ENCODE measurements at regions not wholly inside any gene's neighbourhood (a gene's known extent, or its start where the extent isn't known, plus 50 kb on each side); places are given as distances from the start of the nearest gene placed in this dataset.

DNA sequence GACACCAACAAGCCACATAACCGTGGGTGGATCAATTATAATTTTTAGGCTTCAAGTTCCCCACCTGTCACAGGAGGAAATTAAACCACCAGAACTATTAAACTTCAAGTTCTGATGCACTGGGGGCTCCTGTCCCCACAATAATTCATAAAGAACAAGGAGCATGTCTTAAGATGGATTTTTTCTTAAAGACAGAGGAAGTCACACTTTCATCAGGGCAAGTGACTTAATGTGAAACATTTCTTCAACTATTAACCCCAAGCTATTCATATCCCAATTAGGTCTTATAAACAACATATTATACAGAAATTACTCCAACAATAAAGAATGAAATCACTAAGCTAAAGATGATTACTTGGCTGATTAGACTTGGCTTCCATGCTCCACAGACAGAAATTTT is 292.5 kb downstream of the ETAA1 start:
- Mint-ChIP-seq H3K4me3 (no peak overlapping the region), H3K4me1 (peaks cover 0 to 2% (median 0%) of the 10 kb centered on the region in 3 donors), H3K36me3 (peaks cover 3% of the 10 kb centered on the region), H3K9me3 (peaks cover 0 to 2% (median 2%) of the 10 kb centered on the region in 3 donors), H3K27me3 (peaks cover 6% of the 10 kb centered on the region), H3K27ac (no peak overlapping the region)

DNA sequence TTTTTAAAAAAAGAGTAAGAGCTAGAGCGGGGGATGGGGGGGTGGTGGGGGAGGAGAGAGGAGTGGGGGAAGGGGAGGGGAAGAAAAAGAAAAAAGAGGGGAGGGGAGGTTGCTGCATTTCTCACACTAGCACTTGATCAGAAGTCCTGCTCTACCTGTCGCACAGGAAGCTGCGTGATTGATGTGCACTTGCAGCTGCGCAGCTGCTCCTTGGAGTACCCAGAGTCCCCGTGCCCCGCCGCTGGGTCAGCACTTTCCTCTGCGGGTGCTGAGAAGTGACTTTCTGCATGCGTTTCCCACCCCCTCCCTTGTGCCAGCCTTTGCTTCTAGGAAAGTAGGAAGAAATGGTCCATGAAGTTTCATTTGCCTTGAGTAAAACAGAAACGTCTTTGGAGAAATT is 297.3 kb downstream of the ETAA1 start:
- Mint-ChIP-seq H3K36me3 (peaks cover 3% of the 10 kb centered on the region), H3K4me1 (peaks cover 0 to 2% (median 0%) of the 10 kb centered on the region in 3 donors), H3K4me3 (no peak overlapping the region), H3K9me3 (peaks cover 0 to 2% (median 2%) of the 10 kb centered on the region in 3 donors), H3K27me3 (peaks cover 4% of the 10 kb centered on the region), H3K27ac (no peak overlapping the region)

DNA sequence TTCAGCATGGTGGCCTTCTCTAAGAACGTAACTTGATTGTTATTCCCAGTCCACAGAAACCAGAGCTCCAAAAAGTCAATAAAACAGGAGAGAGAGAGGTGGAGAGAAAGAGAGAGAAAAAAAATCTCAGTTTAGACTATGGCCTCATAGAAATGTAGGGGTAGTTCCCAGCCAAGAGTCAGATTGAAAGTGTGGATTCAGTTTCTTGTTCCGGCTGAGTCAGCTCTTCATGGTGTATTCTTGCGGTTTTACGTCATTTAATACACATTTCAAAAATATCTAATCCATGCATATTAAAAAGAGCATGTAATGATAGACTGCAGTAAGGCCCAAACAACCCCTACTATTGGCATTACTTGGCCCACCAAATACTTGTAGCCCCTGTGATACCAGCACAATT is 303.9 kb downstream of the ETAA1 start:
- Mint-ChIP-seq H3K36me3 (no peaks in the 10 kb centered on the region), H3K4me1 (no peaks in the 10 kb centered on the region), H3K4me3 (no peak overlapping the region), H3K27ac (no peak overlapping the region), H3K9me3 (peaks cover 0 to 6% (median 3%) of the 10 kb centered on the region in 3 donors), H3K27me3 (peaks cover under 1% of the 10 kb centered on the region)

DNA sequence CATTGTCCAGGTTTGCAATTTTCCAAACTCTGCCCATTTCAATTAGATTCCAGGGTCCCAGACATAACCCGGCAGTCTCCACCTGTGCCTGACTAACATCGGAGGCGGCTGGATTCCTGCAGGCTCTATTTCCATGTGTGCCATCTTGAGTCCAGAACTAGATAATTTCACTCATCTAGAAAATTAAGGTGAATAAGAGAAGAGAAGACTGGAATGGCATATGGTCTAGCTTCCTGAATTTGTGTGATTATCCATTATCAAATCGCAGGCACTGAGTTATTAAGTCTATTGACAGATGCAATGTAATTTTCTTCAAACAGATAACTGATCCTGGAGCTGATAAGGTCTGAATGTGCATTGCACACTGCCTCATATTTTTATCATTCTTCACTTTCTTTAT is 305.2 kb downstream of the ETAA1 start:
- Mint-ChIP-seq H3K4me3 (no peak overlapping the region), H3K9me3 (peaks cover 0 to 4% (median 3%) of the 10 kb centered on the region in 3 donors), H3K27ac (no peak overlapping the region), H3K36me3 (no peaks in the 10 kb centered on the region), H3K27me3 (peaks cover 2% of the 10 kb centered on the region), H3K4me1 (no peaks in the 10 kb centered on the region)

DNA sequence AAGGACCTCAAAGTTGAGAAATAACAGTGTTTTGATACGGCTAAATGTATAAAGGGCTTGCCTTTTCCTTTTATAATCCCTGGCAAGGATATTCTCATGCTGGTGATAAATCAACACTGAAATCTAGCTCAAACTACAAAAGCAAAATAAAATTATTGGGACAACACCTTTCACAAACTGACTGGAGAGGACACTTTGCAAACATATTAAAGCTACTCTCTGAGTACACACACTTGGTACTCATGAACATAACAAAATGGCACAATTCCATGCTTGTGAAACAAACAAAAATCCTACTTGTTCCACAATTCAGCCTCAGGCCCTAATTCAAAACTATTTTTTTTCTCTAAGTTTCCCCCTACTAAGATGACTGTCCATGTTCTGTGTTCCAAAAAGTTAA is 305.8 kb downstream of the ETAA1 start:
- H3K27me3 Mint-ChIP-seq, result peaks cover 2% of the 10 kb centered on the region
- H3K4me3 Mint-ChIP-seq, result no peak overlapping the region
- no peaks in the 10 kb centered on the region for H3K36me3 Mint-ChIP-seq
- H3K27ac Mint-ChIP-seq, result no peak overlapping the region
- H3K4me1 Mint-ChIP-seq, result no peaks in the 10 kb centered on the region
- peaks cover 0 to 4% (median 3%) of the 10 kb centered on the region in 3 donors for H3K9me3 Mint-ChIP-seq

DNA sequence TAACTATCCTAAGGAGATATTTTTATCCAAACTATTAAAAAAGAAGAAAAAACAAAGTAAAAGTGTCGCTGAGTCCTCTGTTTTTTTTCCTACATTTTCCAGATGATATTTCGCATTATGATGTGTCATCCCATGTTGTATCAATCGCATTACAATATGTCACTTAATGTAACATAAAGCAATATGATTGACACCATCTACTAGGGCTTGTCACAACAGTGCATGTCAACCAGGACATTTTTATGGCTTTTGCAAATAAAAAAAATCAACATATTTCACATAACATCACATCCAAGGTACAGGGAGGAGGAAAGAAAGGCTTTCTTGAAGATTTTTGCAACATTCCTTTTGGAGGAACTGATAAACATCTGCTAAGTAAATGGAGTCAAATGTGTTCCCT is 308.9 kb downstream of the ETAA1 start:
- H3K4me1 Mint-ChIP-seq, result no peaks in the 10 kb centered on the region

DNA sequence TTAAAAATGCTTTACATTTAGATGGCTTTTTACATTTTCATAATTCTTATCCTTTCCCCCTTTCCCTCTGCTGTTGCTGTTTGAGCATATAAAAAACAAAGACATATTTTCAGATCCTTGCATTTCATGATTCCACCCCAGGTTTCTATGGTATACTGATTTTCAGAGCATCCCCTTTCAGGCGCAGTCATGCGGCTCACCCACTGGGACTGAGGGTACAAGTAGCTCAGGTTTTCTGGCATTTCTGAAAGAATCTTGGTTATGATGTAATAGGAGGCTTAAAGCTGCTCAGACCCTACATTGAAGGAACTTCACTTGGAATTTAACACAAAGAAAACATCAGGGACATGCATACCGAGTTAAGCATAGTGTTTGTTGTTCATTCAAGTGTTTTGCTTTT is 310.8 kb downstream of the ETAA1 start:
- Mint-ChIP-seq H3K4me3 (no peak overlapping the region), H3K27ac (no peak overlapping the region), H3K27me3 (peaks cover 2% of the 10 kb centered on the region), H3K9me3 (peaks cover 0 to 2% (median 0%) of the 10 kb centered on the region in 3 donors), H3K4me1 (no peaks in the 10 kb centered on the region), H3K36me3 (no peaks in the 10 kb centered on the region)

More for the DNA sequence above, 308.9 kb downstream of the ETAA1 start:
- peaks cover 0 to 4% (median 0%) of the 10 kb centered on the region in 3 donors for H3K9me3 Mint-ChIP-seq
- no peak overlapping the region for H3K4me3 Mint-ChIP-seq
- no peak overlapping the region for H3K27ac Mint-ChIP-seq
- peaks cover 2% of the 10 kb centered on the region for H3K27me3 Mint-ChIP-seq
- no peaks in the 10 kb centered on the region for H3K36me3 Mint-ChIP-seq

DNA sequence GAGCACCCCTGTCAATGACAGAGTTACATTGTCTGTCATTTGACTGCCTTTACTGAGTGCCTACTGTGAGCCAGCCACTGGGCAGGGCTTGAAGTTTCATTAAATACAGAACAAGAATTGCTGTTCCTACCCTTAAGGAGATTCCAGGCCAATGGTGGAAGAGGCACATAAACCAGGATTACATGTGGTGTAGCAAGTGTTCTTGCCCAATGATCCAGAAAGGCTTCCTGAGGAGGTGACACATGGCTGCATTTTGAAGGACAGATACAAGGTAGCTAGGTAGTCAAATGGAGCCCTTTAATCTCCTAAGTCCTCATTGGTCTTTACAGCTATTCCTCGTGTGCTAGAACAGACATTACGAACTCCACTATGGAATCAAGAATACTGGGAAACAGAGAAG is 312.7 kb downstream of the ETAA1 start:
- Mint-ChIP-seq H3K9me3 (peaks cover 0 to 2% (median 0%) of the 10 kb centered on the region in 3 donors), H3K36me3 (no peaks in the 10 kb centered on the region), H3K27ac (peak overlapping the region in 1 of 3 donors; percentile 37), H3K4me1 (no peaks in the 10 kb centered on the region), H3K4me3 (no peak overlapping the region), H3K27me3 (peaks cover 2% of the 10 kb centered on the region)

DNA sequence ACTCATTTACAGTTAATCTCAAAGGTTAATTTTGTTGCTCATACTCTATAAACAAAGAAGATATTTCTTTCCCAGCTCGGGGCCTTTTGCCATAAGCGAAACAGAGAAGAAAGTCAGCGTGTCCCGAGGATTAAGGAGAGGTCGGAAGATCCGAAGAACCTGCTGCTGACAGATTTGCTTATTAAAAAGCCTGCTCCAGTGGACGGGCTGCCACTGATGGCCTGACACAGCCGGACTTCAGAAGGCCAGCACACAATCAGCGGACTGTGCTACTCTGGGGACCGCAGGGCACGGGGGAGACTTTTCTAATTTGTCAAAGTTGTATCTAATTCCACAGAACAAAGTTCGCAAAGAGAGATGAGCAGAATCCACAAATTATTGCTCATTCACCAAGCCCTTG is 315.4 kb downstream of the ETAA1 start:
- H3K9me3 Mint-ChIP-seq, result peaks cover 0 to 2% (median 0%) of the 10 kb centered on the region in 3 donors
- H3K27ac Mint-ChIP-seq, result no peak overlapping the region
- H3K4me3 Mint-ChIP-seq, result no peak overlapping the region
- H3K27me3 Mint-ChIP-seq, result no peaks in the 10 kb centered on the region
- no peaks in the 10 kb centered on the region for H3K4me1 Mint-ChIP-seq
- no peaks in the 10 kb centered on the region for H3K36me3 Mint-ChIP-seq

DNA sequence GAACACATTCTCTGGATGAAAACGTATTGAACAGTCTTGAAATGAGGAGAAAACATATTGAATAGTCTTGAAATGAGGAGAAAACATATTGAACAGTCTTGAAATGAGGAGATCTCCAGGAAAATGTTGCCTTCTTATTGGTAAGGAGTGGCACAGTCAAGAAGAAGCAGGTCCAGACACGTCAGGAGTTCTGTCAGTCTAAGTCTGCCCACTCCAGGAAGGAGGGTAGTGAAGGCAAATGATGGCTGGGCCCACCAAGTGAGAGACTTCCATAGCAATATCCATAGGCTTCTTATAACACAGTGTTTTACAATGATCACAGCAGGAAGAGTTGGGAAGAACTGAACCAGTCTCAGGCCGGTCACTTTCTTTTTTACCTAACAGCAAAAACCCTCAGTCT is 316.2 kb downstream of the ETAA1 start:
- Mint-ChIP-seq H3K9me3 (peaks cover 0 to 2% (median 0%) of the 10 kb centered on the region in 3 donors), H3K4me3 (no peak overlapping the region), H3K27ac (no peak overlapping the region), H3K36me3 (no peaks in the 10 kb centered on the region), H3K4me1 (no peaks in the 10 kb centered on the region), H3K27me3 (no peaks in the 10 kb centered on the region)

DNA sequence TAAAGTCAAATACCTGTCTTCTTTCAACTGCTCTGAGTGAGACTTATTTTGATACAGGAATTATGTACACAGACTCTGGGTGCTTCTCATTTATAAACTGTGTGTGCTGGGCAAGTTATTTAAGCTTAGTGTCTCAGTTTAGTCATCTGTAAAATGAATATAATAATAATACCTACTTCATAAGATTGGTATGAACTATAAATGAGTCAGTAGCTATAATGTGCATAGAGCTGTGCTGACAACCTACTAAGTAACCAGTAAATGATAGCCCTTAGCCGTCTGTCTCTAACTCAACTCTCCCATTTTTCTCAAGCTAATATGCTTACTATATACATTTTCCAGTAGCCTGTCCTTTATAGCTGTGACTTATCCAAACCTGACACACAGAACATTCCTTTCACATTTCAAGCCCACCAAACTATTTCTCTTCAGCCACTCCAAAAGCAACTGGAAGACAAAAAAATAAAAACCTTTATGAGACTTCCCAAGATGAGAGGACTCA is 319.8 kb downstream of the ETAA1 start:
- no peak overlapping the region for H3K27ac Mint-ChIP-seq
- H3K36me3 Mint-ChIP-seq, result peaks cover 2% of the 10 kb centered on the region
- peaks cover 2 to 8% (median 8%) of the 10 kb centered on the region in 3 donors for H3K9me3 Mint-ChIP-seq
- H3K4me1 Mint-ChIP-seq, result no peaks in the 10 kb centered on the region
- H3K4me3 Mint-ChIP-seq, result no peak overlapping the region
- no peaks in the 10 kb centered on the region for H3K27me3 Mint-ChIP-seq

DNA sequence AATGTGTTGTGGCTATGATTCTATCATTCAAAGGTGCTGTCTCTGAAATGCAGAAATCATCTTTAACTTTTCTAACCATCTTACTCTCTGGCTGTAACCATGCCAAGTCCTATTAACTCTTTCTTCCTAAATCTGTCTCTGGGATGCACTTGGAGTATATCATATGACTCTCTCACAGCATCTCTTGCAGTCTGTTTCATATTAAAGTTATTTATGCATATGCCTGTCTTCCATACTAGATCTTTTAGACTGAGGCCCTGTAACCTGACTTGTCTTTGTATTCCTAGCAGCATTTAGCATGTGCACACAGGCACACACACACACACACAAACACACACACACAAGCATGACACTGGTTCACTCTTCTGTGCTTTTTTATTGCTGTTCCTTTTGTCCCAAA is 320.6 kb downstream of the ETAA1 start:
- peaks cover 6 to 8% (median 8%) of the 10 kb centered on the region in 3 donors for H3K9me3 Mint-ChIP-seq
- no peaks in the 10 kb centered on the region for H3K27me3 Mint-ChIP-seq
- no peaks in the 10 kb centered on the region for H3K4me1 Mint-ChIP-seq
- no peak overlapping the region for H3K4me3 Mint-ChIP-seq
- H3K27ac Mint-ChIP-seq, result no peak overlapping the region
- peaks cover 2% of the 10 kb centered on the region for H3K36me3 Mint-ChIP-seq

DNA sequence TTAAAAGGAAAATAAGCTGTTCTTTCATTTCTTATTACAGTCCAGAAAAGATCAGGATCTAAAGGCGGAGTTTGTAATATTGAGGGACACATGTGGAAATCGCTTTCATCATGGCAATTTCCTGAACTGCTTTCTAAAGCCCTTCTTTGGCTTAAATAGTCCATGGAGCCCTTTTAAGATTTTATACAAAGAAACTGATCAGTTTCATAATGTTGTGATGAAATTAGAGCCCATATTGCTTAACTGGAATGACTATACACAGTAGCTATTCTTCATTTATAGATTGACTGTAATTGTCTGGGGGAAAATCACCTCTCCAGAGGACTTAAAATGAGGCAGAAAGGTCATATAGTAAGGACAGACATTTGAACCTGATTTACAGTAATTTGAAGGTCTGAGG is 322.2 kb downstream of the ETAA1 start:
- H3K27ac Mint-ChIP-seq, result no peak overlapping the region
- H3K27me3 Mint-ChIP-seq, result no peaks in the 10 kb centered on the region
- no peak overlapping the region for H3K4me3 Mint-ChIP-seq
- H3K9me3 Mint-ChIP-seq, result peaks cover 6 to 8% (median 8%) of the 10 kb centered on the region in 3 donors
- H3K36me3 Mint-ChIP-seq, result peaks cover 2% of the 10 kb centered on the region
- no peaks in the 10 kb centered on the region for H3K4me1 Mint-ChIP-seq

DNA sequence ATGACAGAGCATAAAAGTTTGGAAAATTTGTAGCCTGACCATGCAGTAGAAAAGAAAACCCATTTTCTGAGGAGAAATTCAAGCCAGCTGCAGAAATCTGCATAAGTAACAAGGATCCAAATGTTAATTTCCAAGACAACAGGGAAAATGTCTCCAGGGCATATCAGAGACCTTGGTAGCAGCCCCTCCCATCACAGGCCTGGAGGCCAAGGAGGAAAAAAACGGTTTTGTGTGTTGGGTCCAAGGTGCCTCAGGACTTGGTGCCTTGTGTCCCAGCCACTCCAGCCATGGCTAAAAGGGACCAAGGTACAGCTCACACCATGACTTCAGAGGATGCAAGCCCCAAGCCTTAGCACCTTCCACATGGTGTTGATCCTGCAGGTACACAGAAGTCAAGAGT is 324.4 kb downstream of the ETAA1 start:
- no peaks in the 10 kb centered on the region for H3K27me3 Mint-ChIP-seq
- H3K4me3 Mint-ChIP-seq, result no peak overlapping the region
- peaks cover 2% of the 10 kb centered on the region for H3K36me3 Mint-ChIP-seq
- H3K4me1 Mint-ChIP-seq, result no peaks in the 10 kb centered on the region
- H3K9me3 Mint-ChIP-seq, result peaks cover 6 to 8% (median 8%) of the 10 kb centered on the region in 3 donors
- H3K27ac Mint-ChIP-seq, result no peak overlapping the region

DNA sequence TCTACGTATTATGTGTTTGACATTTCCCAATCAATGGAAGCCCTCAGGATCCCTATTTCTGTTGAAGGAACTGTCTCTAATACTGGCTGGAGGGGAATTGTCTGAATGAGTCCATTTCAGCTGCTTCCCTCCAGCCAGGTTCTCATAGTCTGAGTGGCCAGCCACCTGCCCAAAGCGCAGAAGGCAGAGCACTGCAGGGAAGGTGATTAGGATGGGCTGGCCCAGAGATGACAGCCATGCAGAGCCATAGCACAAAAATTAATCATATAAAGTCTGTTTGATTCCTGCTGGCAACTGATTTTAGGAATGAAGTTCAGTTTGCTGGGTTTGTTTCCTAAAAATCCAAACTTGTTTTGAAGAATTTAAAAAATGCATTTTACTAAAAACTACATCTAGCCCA is 327.1 kb downstream of the ETAA1 start:
- Mint-ChIP-seq H3K27me3 (peaks cover 7% of the 10 kb centered on the region), H3K27ac (no peak overlapping the region), H3K4me1 (no peaks in the 10 kb centered on the region), H3K36me3 (peaks cover 2% of the 10 kb centered on the region), H3K4me3 (no peak overlapping the region), H3K9me3 (peaks cover 6 to 8% (median 8%) of the 10 kb centered on the region in 3 donors)

DNA sequence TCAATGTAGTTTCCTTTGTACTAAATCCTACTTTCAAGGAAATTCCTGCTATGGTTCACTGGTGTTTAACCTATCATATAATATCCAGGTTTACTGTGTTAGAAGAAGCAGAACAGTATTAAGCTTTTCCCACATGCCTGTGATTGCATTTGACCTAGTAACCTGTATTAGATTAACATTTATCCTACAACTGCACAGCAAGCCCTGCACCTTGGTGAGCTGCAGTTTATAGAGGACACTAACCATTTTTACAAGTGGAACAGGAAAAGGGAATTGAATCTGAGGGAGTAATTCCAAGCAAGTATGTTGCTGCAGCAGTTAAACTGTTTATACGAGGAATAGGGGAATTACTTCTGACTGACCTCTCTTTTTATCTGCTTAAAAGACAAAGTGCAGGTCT is 328.6 kb downstream of the ETAA1 start:
- Mint-ChIP-seq H3K4me1 (no peaks in the 10 kb centered on the region), H3K36me3 (peaks cover 2% of the 10 kb centered on the region), H3K9me3 (peaks cover 5 to 7% (median 7%) of the 10 kb centered on the region in 3 donors), H3K4me3 (no peak overlapping the region), H3K27me3 (peaks cover 7% of the 10 kb centered on the region), H3K27ac (no peak overlapping the region)

All from IgD-negative memory B cell (primary cell).